NCI-H524 treated with DMSO at 0.1 percent for 48 hours (cell line): ENCODE measurements at regions not wholly inside any gene's neighbourhood (a gene's known extent, or its start where the extent isn't known, plus 50 kb on each side); places are given as distances from the start of the nearest gene placed in this dataset.

Experiments
- DNase-seq: peaks from one replicate; lab custom pipeline; 2025; lab: John Stamatoyannopoulos, UW

GRCh38 chr7:25279705-25280104 lies 51.4 kb upstream of the NPVF start:
- no peak for DNase-seq

GRCh38 chr7:25280181-25280580 lies 51.9 kb upstream of the NPVF start:
- DNase-seq = no peak

GRCh38 chr7:25282194-25282593 lies 53.9 kb upstream of the NPVF start:
- DNase-seq = no peak

GRCh38 chr7:25286756-25287155 lies 58.5 kb upstream of the NPVF start:
- DNase-seq = no peak

GRCh38 chr7:25287291-25287690 lies 59.0 kb upstream of the NPVF start:
- DNase-seq = no peak

- DNase-seq = no peak
Measured at GRCh38 chr7:25288556-25289307, 60.4 kb upstream of the NPVF start.

GRCh38 chr7:25289518-25289917 lies 61.2 kb upstream of the NPVF start:
- no peak for DNase-seq

- DNase-seq = no peak
Measured at GRCh38 chr7:25294624-25295023, 66.3 kb upstream of the NPVF start.

GRCh38 chr7:25295387-25295786 lies 67.1 kb upstream of the NPVF start:
- DNase-seq = no peak

GRCh38 chr7:25296086-25296485 lies 67.8 kb upstream of the NPVF start:
- DNase-seq = no peak

GRCh38 chr7:25297278-25297677 lies 69.0 kb upstream of the NPVF start:
- no peak for DNase-seq

- DNase-seq = no peak
Measured at GRCh38 chr7:25303281-25304181, 75.2 kb upstream of the NPVF start.

GRCh38 chr7:25304691-25305090 lies 76.4 kb upstream of the NPVF start:
- no peak for DNase-seq

GRCh38 chr7:25305831-25306230 lies 77.5 kb upstream of the NPVF start:
- DNase-seq = no peak

- no peak for DNase-seq
Measured at GRCh38 chr7:25307624-25308023, 79.3 kb upstream of the NPVF start.

GRCh38 chr7:25308246-25308645 lies 80.0 kb upstream of the NPVF start:
- DNase-seq = no peak

- DNase-seq = no peak
Measured at GRCh38 chr7:25308906-25309705, 80.8 kb upstream of the NPVF start.

- DNase-seq = no peak
Measured at GRCh38 chr7:25310896-25311295, 82.6 kb upstream of the NPVF start.

GRCh38 chr7:25311346-25311745 lies 83.1 kb upstream of the NPVF start:
- no peak for DNase-seq

- DNase-seq = no peak
Measured at GRCh38 chr7:25312968-25313367, 84.7 kb upstream of the NPVF start.

GRCh38 chr7:25313526-25313925 lies 85.2 kb upstream of the NPVF start:
- no peak for DNase-seq

GRCh38 chr7:25314094-25314730 lies 85.9 kb upstream of the NPVF start:
- no peak for DNase-seq
